Activated naive CD4-positive, alpha-beta T cell (primary cell): ENCODE measurements at regions not wholly inside any gene's neighbourhood (a gene's known extent, or its start where the extent isn't known, plus 50 kb on each side); places are given as distances from the start of the nearest gene placed in this dataset.
"Not testable (repeated sequence)": the region's sequence is repeated elsewhere in the genome, so short reads cannot be mapped to it uniquely, and the experiment has no call there.

Source experiments
- DNase-seq, 4 experiments: peaks; one replicate each; lab custom pipeline; 2025; lab: John Stamatoyannopoulos, UW

DNA sequence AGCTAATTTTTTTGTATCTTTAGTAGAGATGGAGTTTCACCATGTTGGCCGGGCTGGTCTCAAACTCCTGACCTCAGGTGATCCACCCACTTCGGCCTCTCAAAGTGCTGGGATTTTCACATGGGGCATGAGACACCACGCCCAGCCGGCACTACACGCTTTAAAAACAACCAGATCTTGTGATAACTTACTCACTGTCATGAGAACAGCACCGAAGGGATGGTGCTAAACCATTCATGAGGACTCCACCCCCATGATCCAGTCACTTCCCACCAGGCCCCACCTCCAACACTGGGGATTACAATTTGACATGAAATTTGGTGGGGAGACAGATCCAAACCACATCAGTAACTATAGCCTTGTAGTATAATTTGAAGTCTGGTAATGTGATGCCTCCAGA, 67.4 kb upstream of the ZNF169 start:
- DNase-seq: not testable (repeated sequence)

DNA sequence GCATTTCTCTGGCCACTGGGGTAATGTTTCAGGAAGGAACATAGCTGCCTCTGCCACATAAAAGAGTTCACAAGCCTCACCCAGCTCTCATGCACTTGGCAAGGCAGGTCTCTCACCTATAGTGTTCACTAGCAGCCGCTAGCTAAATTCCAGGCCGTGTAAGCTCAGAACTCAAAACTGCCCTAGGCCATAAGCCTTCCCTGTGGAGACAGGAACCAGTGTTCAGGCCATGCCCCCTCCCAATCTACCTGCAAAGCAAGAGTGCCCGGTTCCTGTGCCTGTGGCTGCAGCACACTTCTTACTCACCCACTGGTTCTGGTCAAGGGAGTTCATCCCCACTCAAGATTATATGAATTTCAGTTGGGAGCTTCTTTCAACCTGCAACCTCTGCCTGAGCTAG, 60.7 kb upstream of the ZNF169 start:
- no peak for DNase-seq

GRCh38 chr9:94199776-94200175, 59.3 kb upstream of the ZNF169 start:
- DNase-seq: no peak

- DNase-seq: no peak
Observed at GRCh38 chr9:94204174-94204573, 54.9 kb upstream of the ZNF169 start.

DNA sequence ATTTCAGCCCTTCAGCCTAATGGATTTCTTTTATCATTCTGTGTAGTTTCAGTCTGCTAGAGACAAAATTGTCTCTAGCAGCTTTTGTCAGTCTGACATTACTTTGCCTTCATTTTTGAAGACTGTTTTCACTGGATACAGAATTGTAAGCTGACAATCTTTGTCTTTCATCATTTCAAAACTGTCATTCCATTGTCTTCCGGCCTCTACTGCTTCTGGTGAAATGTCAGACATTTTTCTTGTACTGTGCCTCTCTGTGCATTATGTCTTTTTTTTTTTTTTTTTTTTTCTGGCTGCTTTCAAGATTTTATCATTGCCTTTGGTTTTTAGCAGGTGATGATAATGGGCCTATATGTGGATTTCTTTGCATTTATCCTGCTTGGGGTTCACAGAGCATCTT, 51.3 kb upstream of the ZNF169 start:
- DNase-seq: no peak
